PFSK-1 (cell line): ENCODE measurements at regions not wholly inside any gene's neighbourhood (a gene's known extent, or its start where the extent isn't known, plus 50 kb on each side); places are given as distances from the start of the nearest gene placed in this dataset.

Experiments
- SIN3A ChIP-seq: IDR thresholded peaks from 2 replicates; pipeline ENCODE4 v1.6.1; 2012; ENCODE audit warnings: mild to moderate bottlenecking, low read length, moderate library complexity, borderline replicate concordance; ENCODE audit not compliant: insufficient read depth
- TF ChIP-seq, protein P1 (sequence below), 2 experiments: IDR thresholded peaks; 2 replicates each; pipeline versions ENCODE4 v1.6.1 to v1.8.0; 2011 to 2012; ENCODE audit warnings: low read depth in 2 of 2, low read length in 2 of 2, control low read depth in 1 of 2, inconsistent platforms in 1 of 2, mild to moderate bottlenecking in 1 of 2, moderate library complexity in 1 of 2; ENCODE audit not compliant: insufficient read depth in 1 of 2

DNA sequence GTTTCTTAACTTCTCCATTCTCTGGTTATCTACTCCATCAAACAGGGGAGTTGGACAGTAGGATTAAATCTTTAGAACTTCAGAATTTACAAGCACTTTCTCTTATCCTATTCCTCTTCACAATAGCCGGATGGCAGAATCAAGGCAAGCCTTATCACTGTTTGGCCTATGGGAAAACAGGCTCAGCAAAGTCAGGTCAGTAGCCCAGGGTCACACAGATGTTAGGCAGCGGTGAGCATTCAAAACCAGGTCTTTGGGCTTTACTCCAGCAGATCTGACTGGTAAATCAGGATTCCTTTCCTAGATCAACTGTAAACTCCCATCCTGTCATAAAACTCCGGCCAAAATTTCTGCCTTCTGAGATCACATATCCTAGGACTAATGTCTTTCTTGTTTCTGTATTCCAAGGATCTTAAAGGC, 258.4 kb downstream of the OPA1 start:
- no peak for TF ChIP-seq SIN3A
- TF ChIP-seq, protein P1, sequence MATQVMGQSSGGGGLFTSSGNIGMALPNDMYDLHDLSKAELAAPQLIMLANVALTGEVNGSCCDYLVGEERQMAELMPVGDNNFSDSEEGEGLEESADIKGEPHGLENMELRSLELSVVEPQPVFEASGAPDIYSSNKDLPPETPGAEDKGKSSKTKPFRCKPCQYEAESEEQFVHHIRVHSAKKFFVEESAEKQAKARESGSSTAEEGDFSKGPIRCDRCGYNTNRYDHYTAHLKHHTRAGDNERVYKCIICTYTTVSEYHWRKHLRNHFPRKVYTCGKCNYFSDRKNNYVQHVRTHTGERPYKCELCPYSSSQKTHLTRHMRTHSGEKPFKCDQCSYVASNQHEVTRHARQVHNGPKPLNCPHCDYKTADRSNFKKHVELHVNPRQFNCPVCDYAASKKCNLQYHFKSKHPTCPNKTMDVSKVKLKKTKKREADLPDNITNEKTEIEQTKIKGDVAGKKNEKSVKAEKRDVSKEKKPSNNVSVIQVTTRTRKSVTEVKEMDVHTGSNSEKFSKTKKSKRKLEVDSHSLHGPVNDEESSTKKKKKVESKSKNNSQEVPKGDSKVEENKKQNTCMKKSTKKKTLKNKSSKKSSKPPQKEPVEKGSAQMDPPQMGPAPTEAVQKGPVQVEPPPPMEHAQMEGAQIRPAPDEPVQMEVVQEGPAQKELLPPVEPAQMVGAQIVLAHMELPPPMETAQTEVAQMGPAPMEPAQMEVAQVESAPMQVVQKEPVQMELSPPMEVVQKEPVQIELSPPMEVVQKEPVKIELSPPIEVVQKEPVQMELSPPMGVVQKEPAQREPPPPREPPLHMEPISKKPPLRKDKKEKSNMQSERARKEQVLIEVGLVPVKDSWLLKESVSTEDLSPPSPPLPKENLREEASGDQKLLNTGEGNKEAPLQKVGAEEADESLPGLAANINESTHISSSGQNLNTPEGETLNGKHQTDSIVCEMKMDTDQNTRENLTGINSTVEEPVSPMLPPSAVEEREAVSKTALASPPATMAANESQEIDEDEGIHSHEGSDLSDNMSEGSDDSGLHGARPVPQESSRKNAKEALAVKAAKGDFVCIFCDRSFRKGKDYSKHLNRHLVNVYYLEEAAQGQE (IDR thresholded peaks at IDR 0.05; ENCODE audit: insufficient read depth in 1 of 2, low read depth in 2 of 2, low read length in 2 of 2), result no peak
